Endothelial cell of umbilical vein (primary cell): ENCODE measurements at regions not wholly inside any gene's neighbourhood (a gene's known extent, or its start where the extent isn't known, plus 50 kb on each side); places are given as distances from the start of the nearest gene placed in this dataset.

Source experiments
- BruUV-seq: library from RNA; stranded (reverse); fragments of 400-500 nt; replicated peaks from 2 replicates; lab custom pipeline; 2021; lab: Mats Ljungman, UMichigan
- CTCF ChIA-PET: fragments of 300-600, 350-600 bp; sonication (Branson Sonifier 250); formaldehyde crosslinking; loops from one replicate; lab custom pipeline; 2021; ENCODE audit warnings: antibody characterized with exemption, inconsistent platforms; lab: Charles Lee
- POLR2A ChIA-PET: fragments of 300-600, 350-600 bp; sonication (Branson Sonifier 250); formaldehyde crosslinking; loops from one replicate; lab custom pipeline; 2021; ENCODE audit warnings: antibody characterized with exemption, inconsistent platforms; lab: Charles Lee
- DNase-seq: peaks from one replicate; pipeline ENCODE4 v3.0.0-alpha.2; 2011; ENCODE audit warnings: low read depth, low spot score
- FAIRE-seq: peaks from 2 replicates; lab custom pipeline; 2011; peaks lifted over from hg19 to GRCh38; lab: Jason Lieb, UNC
- H2AFZ ChIP-seq: 2 replicates; pipeline ENCODE4 v1.6.0; 2012; ENCODE audit warnings: low read depth, low read length, control low read depth, inconsistent platforms
- H3K27ac ChIP-seq: 2 replicates; pipeline ENCODE4 v1.5.1; 2011; ENCODE audit warnings: low read depth, mild to moderate bottlenecking, control low read depth, low read length, moderate library complexity; ENCODE audit not compliant: insufficient read depth
- H3K27me3 ChIP-seq, 2 experiments: 2 replicates each; pipeline versions ENCODE4 v1.6.0 to v1.6.1; 2011; ENCODE audit warnings: low read length in 2 of 2, mixed read lengths in 1 of 2; ENCODE audit not compliant: control insufficient read depth in 2 of 2, insufficient read depth in 2 of 2
- H3K36me3 ChIP-seq, 2 experiments: 2 replicates in 1 of 2; 3 replicates in 1 of 2; pipeline ENCODE4 v1.5.1; 2011; ENCODE audit warnings: low read length in 2 of 2, mild to moderate bottlenecking in 1 of 2, moderate library complexity in 1 of 2; ENCODE audit not compliant: control insufficient read depth in 2 of 2, insufficient read depth in 2 of 2; ENCODE audit errors: extremely low read depth in 1 of 2
- H3K4me1 ChIP-seq: 3 replicates; pipeline ENCODE4 v1.5.1; 2011; ENCODE audit warnings: mild to moderate bottlenecking, low read length; ENCODE audit not compliant: control insufficient read depth, insufficient read depth; ENCODE audit errors: extremely low read depth
- H3K4me2 ChIP-seq: 2 replicates; pipeline ENCODE4 v1.6.1; 2011; ENCODE audit warnings: low read length, control low read depth, mixed read lengths; ENCODE audit not compliant: insufficient read depth
- H3K4me3 ChIP-seq, 3 experiments: fragments of 200-600 bp in 1 of 3; sonication (generic), shearing (Covaris generic) in 1 of 3; replicated peaks in 1 of 3; 2 replicates each; pipeline ENCODE4 v1.5.1; 2011 to 2016; ENCODE audit warnings: control low read depth in 3 of 3, low read length in 3 of 3, mild to moderate bottlenecking in 2 of 3, inconsistent platforms in 1 of 3, low read depth in 1 of 3, moderate library complexity in 1 of 3; ENCODE audit not compliant: insufficient read depth in 1 of 3
- H3K79me2 ChIP-seq: 2 replicates; pipeline ENCODE4 v1.6.0; 2012; ENCODE audit warnings: low read length, inconsistent platforms; ENCODE audit not compliant: control insufficient read depth, insufficient read depth
- H3K9ac ChIP-seq: replicated peaks from 2 replicates; pipeline ENCODE3; 2011; ENCODE audit warnings: low read length, control low read depth; ENCODE audit not compliant: insufficient read depth; ENCODE audit errors: extremely low read depth
- H3K9me1 ChIP-seq: replicated peaks from 3 replicates; pipeline ENCODE4 v1.6.0; 2011; ENCODE audit warnings: mild to moderate bottlenecking, low read length; ENCODE audit not compliant: control insufficient read depth, insufficient read depth; ENCODE audit errors: extremely low read depth
- H3K9me3 ChIP-seq: replicated peaks from 2 replicates; pipeline ENCODE4 v1.5.1; 2012; ENCODE audit warnings: low read length, inconsistent platforms; ENCODE audit not compliant: control insufficient read depth, insufficient read depth
- H4K20me1 ChIP-seq: replicated peaks from 2 replicates; pipeline ENCODE3; 2011; ENCODE audit warnings: mild to moderate bottlenecking, low read length; ENCODE audit not compliant: control insufficient read depth, insufficient read depth; ENCODE audit errors: extremely low read depth
- EZH2 ChIP-seq: IDR thresholded peaks from 2 replicates; pipeline ENCODE4 v1.6.1; 2012; ENCODE audit warnings: borderline replicate concordance, low read depth, mild to moderate bottlenecking, moderate library complexity, low read length, inconsistent platforms; ENCODE audit not compliant: severe bottlenecking
- FOS ChIP-seq: IDR thresholded peaks from 2 replicates; pipeline ENCODE4 v1.6.1; 2011; ENCODE audit warnings: mild to moderate bottlenecking, low read length, moderate library complexity, borderline replicate concordance; ENCODE audit not compliant: insufficient read depth
- GATA2 ChIP-seq: IDR thresholded peaks from 2 replicates; pipeline ENCODE4 v1.7.0; 2011; ENCODE audit warnings: low read depth, mild to moderate bottlenecking, moderate library complexity, mixed read lengths, low read length; ENCODE audit not compliant: insufficient read length, insufficient read depth
- JUN ChIP-seq: IDR thresholded peaks from 2 replicates; pipeline ENCODE4 v1.6.1; 2011; ENCODE audit warnings: borderline replicate concordance, low read depth; ENCODE audit not compliant: insufficient read length, insufficient read depth
- MYC ChIP-seq: IDR thresholded peaks from one replicate; pipeline ENCODE4 v1.6.1; 2011; ENCODE audit warnings: mild to moderate bottlenecking, low read depth, low read length
- POLR2A ChIP-seq: IDR thresholded peaks from 2 replicates; pipeline ENCODE4 v1.6.1; 2012; ENCODE audit warnings: low read depth, mild to moderate bottlenecking, control low read depth, low read length
- POLR2AphosphoS5 ChIP-seq: IDR thresholded peaks from 2 replicates; pipeline ENCODE4 v1.6.1; 2012; ENCODE audit warnings: low read depth, mild to moderate bottlenecking, control low read depth, low read length, moderate library complexity; ENCODE audit not compliant: insufficient read depth
- dilution Hi-C: fragments of 300-500 bp; cut with MboI; formaldehyde crosslinking; loops from one replicate; pipeline ENCODE4 v1.15.0; 2019; ENCODE audit warnings: low sequenced_read_pairs; ENCODE audit not compliant: extremely low pct_ligation_motif_present
- intact Hi-C: fragments of 100-400 bp; cut with micrococcal nuclease; formaldehyde crosslinking; loops from one replicate; pipeline ENCODE4 v1.10.0; 2022
- TF ChIP-seq, protein P1 (sequence below): IDR thresholded peaks from 2 replicates; pipeline ENCODE4 v1.6.1; 2011; ENCODE audit not compliant: insufficient read depth, insufficient read length
- TF ChIP-seq, protein P2 (sequence below), 2 donors: IDR thresholded peaks; 1 replicate in 1 of 2; 2 replicates in 1 of 2; pipeline ENCODE4 v1.5.1; 2011; ENCODE audit warnings: low read length in 2 of 2, mild to moderate bottlenecking in 2 of 2, moderate library complexity in 2 of 2, control low read depth in 1 of 2, inconsistent platforms in 1 of 2, low read depth in 1 of 2; ENCODE audit not compliant: insufficient read depth in 1 of 2; ENCODE audit errors: extremely low read depth in 1 of 2

DNA sequence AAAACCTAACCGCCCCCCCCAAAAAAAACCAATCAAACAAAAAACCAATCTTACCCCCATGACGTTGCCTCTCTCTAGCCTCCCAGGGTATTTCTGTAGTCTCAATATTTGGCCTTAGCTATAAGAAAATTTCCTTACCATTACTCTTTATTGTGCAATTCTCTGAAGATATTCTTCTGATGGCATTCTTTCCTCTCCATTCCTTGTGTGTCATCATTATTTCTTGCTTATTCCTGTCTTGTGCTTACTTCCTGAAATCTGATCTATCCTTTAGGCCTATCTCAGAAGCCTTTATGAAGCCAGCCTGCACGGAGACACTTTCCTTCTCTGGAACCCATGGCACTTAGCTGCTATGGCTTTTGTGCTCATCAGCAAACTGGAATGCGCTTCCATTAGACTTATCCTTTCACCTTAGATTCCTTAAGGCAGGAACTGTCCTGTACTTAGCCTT, 65.9 kb upstream of the DDR1 start:
- Histone ChIP-seq H4K20me1 (no peaks in the 10 kb centered on the region), H3K4me3 (no peak overlapping the region), H3K4me1 (peaks cover 49% of the 10 kb centered on the region), H3K36me3 (no peaks in the 10 kb centered on the region), H3K27ac (peak overlapping the region; percentile 14), H3K4me2 (no peak overlapping the region), H3K79me2 (no peaks in the 10 kb centered on the region), H3K9ac (no peak overlapping the region), H3K27me3 (no peaks in the 10 kb centered on the region), H3K9me3 (no peaks in the 10 kb centered on the region), H2AFZ (peak overlapping the region; percentile 12), H3K9me1 (no peaks in the 10 kb centered on the region)
- TF ChIP-seq GATA2 (no peak), FOS (no peak), JUN (no peak), POLR2A (no peak), MYC (no peak), POLR2AphosphoS5 (no peak), EZH2 (no peak)
- TF ChIP-seq, protein P1, sequence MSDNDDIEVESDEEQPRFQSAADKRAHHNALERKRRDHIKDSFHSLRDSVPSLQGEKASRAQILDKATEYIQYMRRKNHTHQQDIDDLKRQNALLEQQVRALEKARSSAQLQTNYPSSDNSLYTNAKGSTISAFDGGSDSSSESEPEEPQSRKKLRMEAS = no peak
- TF ChIP-seq, protein P2, sequence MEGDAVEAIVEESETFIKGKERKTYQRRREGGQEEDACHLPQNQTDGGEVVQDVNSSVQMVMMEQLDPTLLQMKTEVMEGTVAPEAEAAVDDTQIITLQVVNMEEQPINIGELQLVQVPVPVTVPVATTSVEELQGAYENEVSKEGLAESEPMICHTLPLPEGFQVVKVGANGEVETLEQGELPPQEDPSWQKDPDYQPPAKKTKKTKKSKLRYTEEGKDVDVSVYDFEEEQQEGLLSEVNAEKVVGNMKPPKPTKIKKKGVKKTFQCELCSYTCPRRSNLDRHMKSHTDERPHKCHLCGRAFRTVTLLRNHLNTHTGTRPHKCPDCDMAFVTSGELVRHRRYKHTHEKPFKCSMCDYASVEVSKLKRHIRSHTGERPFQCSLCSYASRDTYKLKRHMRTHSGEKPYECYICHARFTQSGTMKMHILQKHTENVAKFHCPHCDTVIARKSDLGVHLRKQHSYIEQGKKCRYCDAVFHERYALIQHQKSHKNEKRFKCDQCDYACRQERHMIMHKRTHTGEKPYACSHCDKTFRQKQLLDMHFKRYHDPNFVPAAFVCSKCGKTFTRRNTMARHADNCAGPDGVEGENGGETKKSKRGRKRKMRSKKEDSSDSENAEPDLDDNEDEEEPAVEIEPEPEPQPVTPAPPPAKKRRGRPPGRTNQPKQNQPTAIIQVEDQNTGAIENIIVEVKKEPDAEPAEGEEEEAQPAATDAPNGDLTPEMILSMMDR (IDR thresholded peaks at IDR 0.05; ENCODE audit: extremely low read depth in 1 of 2, insufficient read depth in 1 of 2, low read depth in 1 of 2, low read length in 2 of 2) = no peak
- peak; percentile 43 for FAIRE-seq
- ChIA-PET POLR2A (interaction anchor here (0.6 kb wide), 2 partner anchors 72 to 84 kb away, joined by 4 to 7 read pairs; no protein-coding TSS in a partner anchor), CTCF (interaction anchor here (0.6 to 1.5 kb wide), 4 partner anchors 10 to 140 kb away, joined by 3 to 4 read pairs (median 4); no protein-coding TSS in a partner anchor)
- intact Hi-C loops (no loop called here), dilution Hi-C loops (no loop called here)
- DNase-seq = peak; percentile 41
- no TSS peak for BruUV-seq
